WTC11 (cell line): ENCODE measurements at regions not wholly inside any gene's neighbourhood (a gene's known extent, or its start where the extent isn't known, plus 50 kb on each side); places are given as distances from the start of the nearest gene placed in this dataset.

Experiments
- ATAC-seq: fragments of 200-7000 bp; cut with Tn5 transposase; 2 replicates; pipeline ENCODE4 v1.10.0; 2021; ENCODE audit warnings: mild to moderate bottlenecking, moderate library complexity
- CTCF ChIA-PET: fragments of 300-600 bp; sonication (Branson Sonifier 250); formaldehyde crosslinking; loops from one replicate; lab custom pipeline; 2021; ENCODE audit warnings: antibody characterized with exemption; lab: Charles Lee
- POLR2A ChIA-PET: fragments of 350-600 bp; sonication (Branson Sonifier 250); formaldehyde crosslinking; loops from one replicate; lab custom pipeline; 2021; ENCODE audit warnings: antibody characterized with exemption; lab: Charles Lee
- DNase-seq: peaks from one replicate; pipeline ENCODE4 v3.0.0; 2021; ENCODE audit warnings: low spot score
- H3K27ac Mint-ChIP-seq: 2 replicates; pipeline ENCODE4 v1.8.0; 2021; ENCODE audit warnings: mixed read lengths
- H3K27me3 Mint-ChIP-seq: 2 replicates; pipeline ENCODE4 v1.8.0; 2021; ENCODE audit warnings: low read depth, mild to moderate bottlenecking, moderate library complexity, mixed read lengths
- H3K36me3 Mint-ChIP-seq: 2 replicates; pipeline ENCODE4 v1.8.0; 2021; ENCODE audit warnings: mixed read lengths
- H3K4me1 Mint-ChIP-seq: 2 replicates; pipeline ENCODE4 v1.8.0; 2022; ENCODE audit warnings: mixed read lengths
- H3K4me3 Mint-ChIP-seq: 2 replicates; pipeline ENCODE4 v1.8.0; 2021; ENCODE audit warnings: mild to moderate bottlenecking, moderate library complexity, mixed read lengths
- H3K9me3 Mint-ChIP-seq: 2 replicates; pipeline ENCODE4 v1.8.0; 2021; ENCODE audit warnings: mixed read lengths
- AFF4 ChIP-seq: sonication (generic); formaldehyde crosslinking; IDR thresholded peaks from 2 replicates; pipeline ENCODE4 v1.8.1; 2023; ENCODE audit warnings: mild to moderate bottlenecking, missing genetic modification reagents, borderline replicate concordance
- ARID4B ChIP-seq: sonication (generic); formaldehyde crosslinking; IDR thresholded peaks from 2 replicates; pipeline ENCODE4 v1.8.0; 2023; ENCODE audit warnings: missing genetic modification reagents, mild to moderate bottlenecking, borderline replicate concordance
- HMGA2 ChIP-seq: fragments of 250-450 bp; sonication (Bioruptor Pico); IDR thresholded peaks from 2 replicates; pipeline ENCODE4 v1.4.0; 2021; ENCODE audit warnings: mild to moderate bottlenecking, moderate library complexity
- NR1H2 ChIP-seq: sonication (generic); formaldehyde crosslinking; IDR thresholded peaks from 2 replicates; pipeline ENCODE4 v1.9.0; 2021; ENCODE audit warnings: mild to moderate bottlenecking, moderate library complexity, missing genetic modification reagents
- RELA ChIP-seq: sonication (generic); formaldehyde crosslinking; IDR thresholded peaks from 2 replicates; pipeline ENCODE4 v1.8.1; 2022; ENCODE audit warnings: missing genetic modification reagents, mild to moderate bottlenecking, borderline replicate concordance
- SP1 ChIP-seq: sonication (generic); formaldehyde crosslinking; conservative IDR thresholded peaks from 2 replicates; pipeline ENCODE4 v1.8.1; 2022; ENCODE audit warnings: missing genetic modification reagents
- STAT6 ChIP-seq: sonication (generic); formaldehyde crosslinking; conservative IDR thresholded peaks from 2 replicates; pipeline ENCODE4 v1.8.1; 2023; ENCODE audit warnings: mild to moderate bottlenecking, low read depth, missing genetic modification reagents, moderate library complexity
- ZNF671 ChIP-seq: fragments of 250-450 bp; sonication (Bioruptor Pico); IDR thresholded peaks from 2 replicates; pipeline ENCODE4 v1.8.0; 2021; ENCODE audit warnings: mild to moderate bottlenecking
- TF ChIP-seq, protein P1 (sequence below): sonication (generic); formaldehyde crosslinking; IDR thresholded peaks from 2 replicates; pipeline ENCODE4 v1.8.1; 2023; ENCODE audit warnings: mild to moderate bottlenecking, missing genetic modification reagents
- TF ChIP-seq, protein P2 (sequence below): fragments of 250-450 bp; sonication (Bioruptor Pico); IDR thresholded peaks from 2 replicates; pipeline ENCODE4 v1.8.0; 2021; ENCODE audit warnings: mild to moderate bottlenecking
- TF ChIP-seq, protein P3 (sequence below): sonication (generic); formaldehyde crosslinking; IDR thresholded peaks from 2 replicates; pipeline ENCODE4 v1.8.1; 2023; ENCODE audit warnings: mild to moderate bottlenecking, moderate library complexity, missing genetic modification reagents
- TF ChIP-seq, protein P4 (sequence below): fragments of 250-450 bp; sonication (Bioruptor Pico); conservative IDR thresholded peaks from 2 replicates; pipeline ENCODE4 v1.9.0; 2021; ENCODE audit warnings: mild to moderate bottlenecking
- TF ChIP-seq, protein P5 (sequence below): sonication (generic); formaldehyde crosslinking; IDR thresholded peaks from 2 replicates; pipeline ENCODE4 v1.8.1; 2022; ENCODE audit warnings: missing genetic modification reagents, borderline replicate concordance

DNA sequence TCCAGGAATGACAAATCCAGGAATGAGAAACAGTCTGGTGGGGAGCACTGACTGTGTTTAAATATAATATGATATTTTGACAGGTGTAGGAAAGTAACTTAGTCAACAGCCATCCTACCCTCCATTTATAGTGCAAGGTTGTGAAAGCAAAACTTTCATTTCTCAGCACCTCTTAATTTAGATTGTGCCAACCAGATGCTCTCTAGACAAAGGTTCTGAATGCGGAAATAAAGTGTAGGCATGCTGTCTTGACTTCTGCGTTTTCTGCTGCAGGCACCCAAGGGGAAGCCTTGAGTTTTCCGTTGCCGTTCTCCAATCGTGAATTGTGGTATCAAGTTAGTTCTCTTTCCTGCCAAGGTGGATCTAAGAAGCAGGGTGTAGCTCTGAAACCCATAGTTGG, 261.9 kb upstream of the SUCLG2 start (continued):
- TF ChIP-seq, protein P1, sequence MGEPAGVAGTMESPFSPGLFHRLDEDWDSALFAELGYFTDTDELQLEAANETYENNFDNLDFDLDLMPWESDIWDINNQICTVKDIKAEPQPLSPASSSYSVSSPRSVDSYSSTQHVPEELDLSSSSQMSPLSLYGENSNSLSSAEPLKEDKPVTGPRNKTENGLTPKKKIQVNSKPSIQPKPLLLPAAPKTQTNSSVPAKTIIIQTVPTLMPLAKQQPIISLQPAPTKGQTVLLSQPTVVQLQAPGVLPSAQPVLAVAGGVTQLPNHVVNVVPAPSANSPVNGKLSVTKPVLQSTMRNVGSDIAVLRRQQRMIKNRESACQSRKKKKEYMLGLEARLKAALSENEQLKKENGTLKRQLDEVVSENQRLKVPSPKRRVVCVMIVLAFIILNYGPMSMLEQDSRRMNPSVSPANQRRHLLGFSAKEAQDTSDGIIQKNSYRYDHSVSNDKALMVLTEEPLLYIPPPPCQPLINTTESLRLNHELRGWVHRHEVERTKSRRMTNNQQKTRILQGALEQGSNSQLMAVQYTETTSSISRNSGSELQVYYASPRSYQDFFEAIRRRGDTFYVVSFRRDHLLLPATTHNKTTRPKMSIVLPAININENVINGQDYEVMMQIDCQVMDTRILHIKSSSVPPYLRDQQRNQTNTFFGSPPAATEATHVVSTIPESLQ = no peak
- TF ChIP-seq, protein P2, sequence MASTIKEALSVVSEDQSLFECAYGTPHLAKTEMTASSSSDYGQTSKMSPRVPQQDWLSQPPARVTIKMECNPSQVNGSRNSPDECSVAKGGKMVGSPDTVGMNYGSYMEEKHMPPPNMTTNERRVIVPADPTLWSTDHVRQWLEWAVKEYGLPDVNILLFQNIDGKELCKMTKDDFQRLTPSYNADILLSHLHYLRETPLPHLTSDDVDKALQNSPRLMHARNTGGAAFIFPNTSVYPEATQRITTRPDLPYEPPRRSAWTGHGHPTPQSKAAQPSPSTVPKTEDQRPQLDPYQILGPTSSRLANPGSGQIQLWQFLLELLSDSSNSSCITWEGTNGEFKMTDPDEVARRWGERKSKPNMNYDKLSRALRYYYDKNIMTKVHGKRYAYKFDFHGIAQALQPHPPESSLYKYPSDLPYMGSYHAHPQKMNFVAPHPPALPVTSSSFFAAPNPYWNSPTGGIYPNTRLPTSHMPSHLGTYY (CRISPR knock-in tag) = no peak
- TF ChIP-seq, protein P3, sequence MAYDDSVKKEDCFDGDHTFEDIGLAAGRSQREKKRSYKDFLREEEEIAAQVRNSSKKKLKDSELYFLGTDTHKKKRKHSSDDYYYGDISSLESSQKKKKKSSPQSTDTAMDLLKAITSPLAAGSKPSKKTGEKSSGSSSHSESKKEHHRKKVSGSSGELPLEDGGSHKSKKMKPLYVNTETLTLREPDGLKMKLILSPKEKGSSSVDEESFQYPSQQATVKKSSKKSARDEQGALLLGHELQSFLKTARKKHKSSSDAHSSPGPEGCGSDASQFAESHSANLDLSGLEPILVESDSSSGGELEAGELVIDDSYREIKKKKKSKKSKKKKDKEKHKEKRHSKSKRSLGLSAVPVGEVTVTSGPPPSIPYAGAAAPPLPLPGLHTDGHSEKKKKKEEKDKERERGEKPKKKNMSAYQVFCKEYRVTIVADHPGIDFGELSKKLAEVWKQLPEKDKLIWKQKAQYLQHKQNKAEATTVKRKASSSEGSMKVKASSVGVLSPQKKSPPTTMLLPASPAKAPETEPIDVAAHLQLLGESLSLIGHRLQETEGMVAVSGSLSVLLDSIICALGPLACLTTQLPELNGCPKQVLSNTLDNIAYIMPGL (CRISPR knock-in tag) = no peak
- TF ChIP-seq, protein P4, sequence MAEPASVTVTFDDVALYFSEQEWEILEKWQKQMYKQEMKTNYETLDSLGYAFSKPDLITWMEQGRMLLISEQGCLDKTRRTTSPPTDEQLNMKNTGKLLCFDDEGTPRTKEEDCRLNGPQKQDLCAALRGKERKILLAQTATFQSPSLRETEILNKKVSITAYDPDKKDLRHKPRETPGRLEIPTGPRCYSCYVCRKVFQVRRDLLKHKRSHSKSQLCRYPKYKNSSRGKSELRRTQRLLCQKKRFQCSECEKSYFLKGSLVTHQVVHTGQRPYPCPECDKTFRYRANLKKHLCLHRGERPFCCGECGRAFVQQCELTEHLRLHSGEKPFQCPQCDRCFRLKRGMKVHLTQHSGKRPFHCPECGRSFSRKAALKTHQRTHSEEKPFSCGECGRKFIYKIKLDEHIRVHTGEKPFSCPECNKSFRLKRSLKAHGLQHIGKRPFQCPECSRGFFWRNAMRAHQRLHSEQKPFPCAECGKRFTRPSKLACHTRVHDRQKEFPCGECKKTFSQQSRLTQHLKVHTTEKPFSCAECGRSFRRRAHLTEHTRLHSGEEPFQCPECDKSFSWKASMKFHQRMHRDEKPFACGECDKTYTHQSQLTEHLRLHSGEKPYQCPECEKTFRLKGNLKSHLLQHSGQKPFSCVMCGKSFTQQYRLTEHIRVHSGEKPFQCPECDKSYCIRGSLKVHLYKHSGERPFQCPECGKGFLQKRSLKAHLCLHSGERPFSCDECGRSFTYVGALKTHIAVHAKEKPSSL (CRISPR knock-in tag) = no peak
- TF ChIP-seq ZNF671 (no peak), STAT6 (CRISPR knock-in tag) (no peak), NR1H2 (CRISPR knock-in tag) (no peak), HMGA2 (no peak)
- TF ChIP-seq, protein P5, sequence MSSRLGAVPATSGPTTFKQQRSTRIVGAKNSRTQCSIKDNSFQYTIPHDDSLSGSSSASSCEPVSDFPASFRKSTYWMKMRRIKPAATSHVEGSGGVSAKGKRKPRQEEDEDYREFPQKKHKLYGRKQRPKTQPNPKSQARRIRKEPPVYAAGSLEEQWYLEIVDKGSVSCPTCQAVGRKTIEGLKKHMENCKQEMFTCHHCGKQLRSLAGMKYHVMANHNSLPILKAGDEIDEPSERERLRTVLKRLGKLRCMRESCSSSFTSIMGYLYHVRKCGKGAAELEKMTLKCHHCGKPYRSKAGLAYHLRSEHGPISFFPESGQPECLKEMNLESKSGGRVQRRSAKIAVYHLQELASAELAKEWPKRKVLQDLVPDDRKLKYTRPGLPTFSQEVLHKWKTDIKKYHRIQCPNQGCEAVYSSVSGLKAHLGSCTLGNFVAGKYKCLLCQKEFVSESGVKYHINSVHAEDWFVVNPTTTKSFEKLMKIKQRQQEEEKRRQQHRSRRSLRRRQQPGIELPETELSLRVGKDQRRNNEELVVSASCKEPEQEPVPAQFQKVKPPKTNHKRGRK (CRISPR knock-in tag) = no peak

DNA sequence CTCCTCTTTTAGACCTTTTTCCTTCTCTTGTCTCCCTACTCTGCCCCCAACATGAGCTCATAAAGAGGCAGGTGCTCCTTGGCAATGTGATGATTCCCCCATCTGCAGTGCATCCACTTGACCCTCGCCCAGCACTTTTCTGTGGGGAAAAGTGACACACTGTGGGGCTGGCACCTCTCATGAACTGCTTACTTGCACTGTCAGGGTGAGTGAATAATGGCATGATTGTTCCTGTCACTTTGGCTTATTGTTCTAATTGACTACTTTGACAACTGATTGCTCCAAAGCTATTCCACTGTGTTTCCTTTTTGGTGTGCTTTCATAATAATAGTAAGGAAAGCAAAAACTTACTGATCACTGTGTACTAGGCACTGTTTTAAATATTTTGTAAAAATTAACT, 253.3 kb upstream of the SUCLG2 start:
- CTCF ChIA-PET = no interaction called here
- H3K4me1 Mint-ChIP-seq = no peaks in the 10 kb centered on the region
- H3K4me3 Mint-ChIP-seq = no peak overlapping the region
- no peaks in the 10 kb centered on the region for H3K9me3 Mint-ChIP-seq
- ATAC-seq = no peak
- H3K27me3 Mint-ChIP-seq = no peaks in the 10 kb centered on the region
- H3K36me3 Mint-ChIP-seq = no peaks in the 10 kb centered on the region
- DNase-seq = no peak
- no peak overlapping the region for H3K27ac Mint-ChIP-seq
- POLR2A ChIA-PET = no interaction called here
- TF ChIP-seq AFF4 (CRISPR knock-in tag) = no peak
- TF ChIP-seq SP1 (CRISPR knock-in tag) = no peak
- no peak for TF ChIP-seq ARID4B (CRISPR knock-in tag)
- TF ChIP-seq, protein P5 (CRISPR knock-in tag) = no peak
- TF ChIP-seq RELA (CRISPR knock-in tag) = no peak
